T47D (cell line): ENCODE measurements at regions not wholly inside any gene's neighbourhood (a gene's known extent, or its start where the extent isn't known, plus 50 kb on each side); places are given as distances from the start of the nearest gene placed in this dataset.
"Not testable (repeated sequence)": the region's sequence is repeated elsewhere in the genome, so short reads cannot be mapped to it uniquely, and the experiment has no call there.

Source experiments
- DNase-seq, 2 experiments: peaks; one replicate each; pipeline versions ENCODE4 v3.0.0 to v3.0.0-alpha.2; 2011 to 2012; ENCODE audit warnings: low read depth in 1 of 2, low spot score in 1 of 2
- JUND ChIP-seq: IDR thresholded peaks from 2 replicates; pipeline ENCODE4 v1.6.1; 2012; ENCODE audit warnings: low read depth
- in situ Hi-C: cut with HindIII; loops from 2 replicates; pipeline ENCODE4 v1.10.0; 2016; ENCODE audit warnings: low sequenced_read_pairs, low pct_unique_long_range_greater_than_20kb

- no peak for TF ChIP-seq JUND
- DNase-seq, result no peak
- in situ Hi-C loops, result no loop called here
Observed at GRCh38 chr6:153357391-153357790, 226.3 kb upstream of the RGS17 start.

DNA sequence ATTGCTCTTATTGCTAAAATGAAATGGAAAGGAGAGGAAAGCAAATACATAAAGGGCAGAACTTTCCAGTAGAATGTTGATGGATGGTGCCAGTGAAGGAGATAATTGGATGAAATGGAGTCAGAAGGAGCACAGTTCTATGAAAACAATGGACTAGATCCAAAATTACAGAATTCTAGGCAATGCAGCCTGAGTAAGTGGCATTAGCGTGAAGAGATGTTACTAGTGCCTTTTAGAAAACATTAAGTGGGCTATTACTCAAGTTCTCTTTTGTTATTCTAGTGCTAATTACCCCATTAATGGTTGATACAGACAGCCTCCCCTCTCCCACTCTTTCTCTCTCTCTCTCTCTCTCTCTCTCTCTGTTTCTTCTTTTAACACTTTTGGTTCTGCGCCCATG lies 209.5 kb upstream of the RGS17 start:
- DNase-seq, result no peak
- in situ Hi-C loops, result no loop called here
- TF ChIP-seq JUND, result no peak

DNA sequence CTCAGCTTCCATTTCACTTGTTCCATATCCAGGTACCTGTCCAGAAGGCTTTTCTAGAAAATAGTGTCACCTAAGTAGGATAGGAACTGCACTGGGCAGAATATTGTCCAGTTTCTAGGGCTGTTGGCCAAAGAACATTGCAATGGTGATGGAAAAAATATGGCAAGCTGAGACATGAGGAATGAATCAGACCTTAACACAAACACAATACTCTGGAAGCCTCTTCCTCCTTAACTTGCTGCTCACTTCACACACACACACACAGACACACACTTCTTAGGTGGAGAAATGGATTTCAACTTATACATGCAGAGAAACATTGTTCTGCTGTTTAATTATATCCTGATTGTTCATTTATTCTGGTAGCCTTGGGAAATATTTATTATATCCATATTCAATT lies 203.0 kb upstream of the RGS17 start:
- no peak for DNase-seq
- TF ChIP-seq JUND, result no peak
- in situ Hi-C loops, result no loop called here

DNA sequence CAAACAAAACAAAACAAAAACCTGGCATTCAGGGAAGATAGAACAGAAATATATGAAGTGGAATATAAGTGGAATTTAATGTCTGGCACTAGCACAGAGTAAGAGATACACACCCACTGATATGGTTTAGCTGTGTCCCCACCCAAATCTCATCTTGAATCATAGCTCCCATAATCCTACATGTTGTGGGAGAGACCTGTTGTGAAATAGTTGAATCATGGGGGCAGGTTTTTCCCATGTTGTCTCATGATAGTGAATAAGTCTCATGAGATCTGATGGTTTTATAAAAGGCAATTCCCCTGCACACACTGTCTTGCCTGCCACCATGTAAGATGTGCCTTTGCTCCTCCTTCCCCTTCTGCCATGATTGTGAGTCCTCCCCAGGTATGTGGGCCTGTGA lies 200.1 kb upstream of the RGS17 start:
- DNase-seq, in situ Hi-C loops: not testable (repeated sequence)

GRCh38 chr6:153328194-153328593 lies 197.1 kb upstream of the RGS17 start:
- in situ Hi-C loops, result no loop called here
- TF ChIP-seq JUND, result no peak
- DNase-seq, result no peak

DNA sequence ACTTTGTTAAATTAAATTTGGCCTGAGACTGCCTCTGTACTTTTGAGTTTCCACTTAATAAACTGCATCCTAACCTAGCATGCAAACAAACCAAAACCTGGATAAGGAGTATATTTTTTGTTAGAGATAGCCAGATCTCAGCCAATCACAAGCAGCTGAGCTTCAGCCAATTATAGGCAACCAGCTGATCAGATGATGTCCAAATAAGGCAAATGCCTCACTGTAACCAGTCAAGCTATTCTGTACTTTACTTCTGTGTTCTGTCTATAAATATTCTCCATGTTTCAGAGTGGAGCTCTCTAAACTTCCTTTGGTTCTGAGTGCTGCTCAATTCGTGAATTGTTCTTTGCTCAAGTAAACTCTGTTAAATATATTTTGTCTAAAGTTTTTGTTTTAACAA lies 194.6 kb upstream of the RGS17 start:
- TF ChIP-seq JUND, result no peak
- in situ Hi-C loops, result no loop called here
- no peak for DNase-seq

GRCh38 chr6:153312634-153313033 lies 181.6 kb upstream of the RGS17 start:
- in situ Hi-C loops, result no loop called here
- no peak for TF ChIP-seq JUND
- DNase-seq, result peak in 1 of 2 experiments; percentile 58

GRCh38 chr6:153309651-153310050 lies 178.6 kb upstream of the RGS17 start:
- in situ Hi-C loops, result no loop called here
- DNase-seq, result no peak
- no peak for TF ChIP-seq JUND

- TF ChIP-seq JUND, result no peak
- in situ Hi-C loops, result no loop called here
- DNase-seq, result no peak
Observed at GRCh38 chr6:153302133-153302532, 171.1 kb upstream of the RGS17 start.

GRCh38 chr6:153301602-153302001 lies 170.5 kb upstream of the RGS17 start:
- DNase-seq, result no peak
- in situ Hi-C loops, result no loop called here
- TF ChIP-seq JUND, result no peak

GRCh38 chr6:153282456-153282855 lies 151.4 kb upstream of the RGS17 start:
- in situ Hi-C loops, DNase-seq: not testable (repeated sequence)

GRCh38 chr6:153275997-153276396 lies 144.9 kb upstream of the RGS17 start:
- no peak for TF ChIP-seq JUND
- in situ Hi-C loops, result no loop called here
- no peak for DNase-seq

DNA sequence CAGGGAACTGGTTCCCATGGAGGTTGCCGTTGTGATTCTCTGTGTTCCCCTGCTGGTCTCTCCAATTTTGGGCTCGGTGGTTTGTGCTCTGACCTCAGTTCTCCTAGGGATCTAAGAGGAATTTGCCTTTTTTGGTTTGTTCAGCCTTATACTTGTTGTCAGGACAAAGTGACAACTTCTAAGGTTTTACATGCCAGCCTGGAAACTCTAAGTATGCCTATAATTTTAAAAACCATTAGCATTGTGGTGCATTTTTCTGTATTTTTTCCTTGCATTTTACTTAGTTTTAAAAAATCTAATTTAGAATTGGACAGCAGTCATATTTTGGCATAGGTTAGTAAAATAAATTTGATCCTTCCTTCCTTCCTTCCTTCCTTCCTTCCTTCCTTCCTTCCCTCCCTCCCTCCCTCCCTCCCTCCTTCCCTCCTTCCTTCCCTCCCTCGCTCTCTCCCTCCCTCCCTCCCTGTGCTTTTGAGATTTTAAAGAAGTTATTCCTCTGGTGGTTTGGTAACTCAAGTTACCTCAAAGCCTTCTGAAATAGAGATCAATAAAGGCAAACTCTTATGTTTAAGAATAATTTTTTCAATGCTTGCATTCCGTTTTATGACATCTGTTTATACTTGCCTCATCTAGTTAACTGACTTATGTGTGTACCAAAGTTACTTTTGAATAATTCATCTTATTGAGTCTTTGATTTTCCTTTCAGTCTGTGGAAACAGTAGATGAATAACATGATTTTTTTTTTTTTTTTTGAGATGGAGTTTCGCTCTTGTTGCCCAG lies 141.3 kb upstream of the RGS17 start:
- in situ Hi-C loops, result no loop called here
- TF ChIP-seq JUND, result no peak
- DNase-seq, result no peak

DNA sequence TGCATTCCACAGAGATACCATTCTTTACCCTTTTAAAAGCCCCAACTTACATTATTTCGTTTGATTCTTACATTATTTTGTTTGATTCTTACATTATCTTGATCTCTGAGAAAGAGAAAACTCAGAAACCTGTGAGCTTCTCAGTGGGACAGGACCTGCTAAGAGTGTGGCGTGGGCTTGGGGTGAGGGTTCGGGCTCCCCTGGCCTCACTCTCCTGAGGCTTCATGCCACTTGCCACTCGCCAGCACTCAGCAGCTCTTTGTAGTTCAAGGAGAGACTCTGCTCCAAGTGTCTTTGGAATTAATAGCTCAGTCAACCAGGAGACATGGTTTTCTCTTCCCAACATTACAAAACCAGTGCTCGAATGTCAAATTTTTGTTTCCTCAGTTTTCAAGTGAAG lies 132.4 kb upstream of the RGS17 start:
- TF ChIP-seq JUND, result no peak
- no peak for DNase-seq
- in situ Hi-C loops, result no loop called here
